HEK293 (cell line): ENCODE measurements at regions not wholly inside any gene's neighbourhood (a gene's known extent, or its start where the extent isn't known, plus 50 kb on each side); places are given as distances from the start of the nearest gene placed in this dataset.

Experiments
- CTCF ChIA-PET: fragments of 350-600 bp; formaldehyde crosslinking; extraction: SDS; loops from one replicate; lab custom pipeline; 2021; ENCODE audit warnings: antibody characterized with exemption; lab: Yijun Ruan, JAX
- POLR2A ChIA-PET: fragments of 300-600 bp; formaldehyde crosslinking; extraction: SDS; loops from one replicate; lab custom pipeline; 2020; ENCODE audit warnings: antibody characterized with exemption, inconsistent platforms; lab: Yijun Ruan, JAX
- H3K27ac ChIP-seq: fragments of 200-500 bp; sonication (Bioruptor generic); 2 replicates; pipeline ENCODE4 v1.5.1; 2014; ENCODE audit warnings: low read depth, low read length, control low read depth, inconsistent platforms; ENCODE audit errors: extremely low read depth
- H3K36me3 ChIP-seq, 2 experiments: fragments of 200-500 bp in 1 of 2; sonication (Bioruptor generic) in 1 of 2; 1 replicate in 1 of 2; 2 replicates in 1 of 2; pipeline ENCODE4 v1.5.1; 2014 to 2017; ENCODE audit warnings: inconsistent platforms in 2 of 2, low read length in 2 of 2; ENCODE audit not compliant: control insufficient read depth in 2 of 2, insufficient read depth in 1 of 2
- H3K4me1 ChIP-seq: fragments of 200-500 bp; sonication (Bioruptor generic); 2 replicates; pipeline ENCODE4 v1.5.1; 2014; ENCODE audit warnings: mild to moderate bottlenecking, low read length, inconsistent platforms; ENCODE audit not compliant: control insufficient read depth, insufficient read depth
- H3K4me3 ChIP-seq: 2 replicates; pipeline ENCODE4 v1.5.1; 2011; ENCODE audit warnings: low read depth, mild to moderate bottlenecking, control low read depth, low read length, moderate library complexity
- H3K9me3 ChIP-seq: fragments of 200-500 bp; sonication (Bioruptor generic); 2 replicates; pipeline ENCODE4 v1.5.1; 2014; ENCODE audit warnings: low read depth, low read length, inconsistent platforms; ENCODE audit not compliant: control insufficient read depth, insufficient read depth
- EGR2 ChIP-seq: fragments of 450-650 bp; formaldehyde crosslinking; IDR thresholded peaks from 2 replicates; pipeline ENCODE4 v1.5.1; 2016; ENCODE audit warnings: low read depth, missing biosample characterization, missing genetic modification characterization
- IKZF3 ChIP-seq: fragments of 450-650 bp; IDR thresholded peaks from 2 replicates; pipeline ENCODE4 v1.5.0; 2018; ENCODE audit warnings: missing biosample characterization, mild to moderate bottlenecking, missing genetic modification characterization, moderate library complexity
- KLF10 ChIP-seq: fragments of 450-650 bp; IDR thresholded peaks from 2 replicates; pipeline ENCODE4 v1.5.1; 2018; ENCODE audit warnings: missing biosample characterization, mild to moderate bottlenecking, missing genetic modification characterization
- KLF8 ChIP-seq: fragments of 450-650 bp; formaldehyde crosslinking; IDR thresholded peaks from 2 replicates; pipeline ENCODE4 v1.5.1; 2016; ENCODE audit warnings: missing biosample characterization, missing genetic modification characterization
- PRDM6 ChIP-seq: fragments of 450-650 bp; formaldehyde crosslinking; IDR thresholded peaks from 2 replicates; pipeline ENCODE4 v1.5.1; 2017; ENCODE audit warnings: missing biosample characterization, missing genetic modification characterization
- RBAK ChIP-seq: fragments of 450-650 bp; formaldehyde crosslinking; IDR thresholded peaks from 2 replicates; pipeline ENCODE4 v1.5.1; 2016; ENCODE audit warnings: missing biosample characterization, missing genetic modification characterization
- SP2 ChIP-seq: fragments of 450-650 bp; formaldehyde crosslinking; IDR thresholded peaks from 2 replicates; pipeline ENCODE4 v1.5.1; 2016; ENCODE audit warnings: missing biosample characterization, missing genetic modification characterization
- ZBTB17 ChIP-seq: fragments of 450-650 bp; formaldehyde crosslinking; IDR thresholded peaks from 2 replicates; pipeline ENCODE4 v1.5.1; 2016; ENCODE audit warnings: missing biosample characterization, missing genetic modification characterization
- ZFP41 ChIP-seq: fragments of 450-650 bp; formaldehyde crosslinking; IDR thresholded peaks from 2 replicates; pipeline ENCODE4 v1.5.1; 2016; ENCODE audit warnings: missing biosample characterization, missing genetic modification characterization, borderline replicate concordance
- ZNF24 ChIP-seq: fragments of 450-650 bp; formaldehyde crosslinking; IDR thresholded peaks from 2 replicates; pipeline ENCODE4 v1.5.1; 2016; ENCODE audit warnings: missing biosample characterization, missing genetic modification characterization
- ZNF266 ChIP-seq: fragments of 450-650 bp; formaldehyde crosslinking; IDR thresholded peaks from 2 replicates; pipeline ENCODE4 v1.5.1; 2016; ENCODE audit warnings: missing biosample characterization, missing genetic modification characterization, low read depth
- ZNF350 ChIP-seq: fragments of 450-650 bp; formaldehyde crosslinking; IDR thresholded peaks from 2 replicates; pipeline ENCODE4 v1.5.0; 2017; ENCODE audit warnings: missing biosample characterization, mild to moderate bottlenecking, missing genetic modification characterization
- ZNF391 ChIP-seq: fragments of 450-650 bp; formaldehyde crosslinking; IDR thresholded peaks from 2 replicates; pipeline ENCODE4 v1.5.1; 2016; ENCODE audit warnings: low read depth, missing biosample characterization, missing genetic modification characterization, borderline replicate concordance
- ZNF501 ChIP-seq: fragments of 450-650 bp; formaldehyde crosslinking; IDR thresholded peaks from 2 replicates; pipeline ENCODE4 v1.5.1; 2016; ENCODE audit warnings: missing biosample characterization, missing genetic modification characterization
- ZNF510 ChIP-seq: fragments of 450-650 bp; formaldehyde crosslinking; IDR thresholded peaks from 2 replicates; pipeline ENCODE4 v1.5.1; 2018; ENCODE audit warnings: mild to moderate bottlenecking, missing genetic modification characterization, missing biosample characterization; ENCODE audit not compliant: insufficient replicate concordance
- ZNF621 ChIP-seq: fragments of 450-650 bp; formaldehyde crosslinking; IDR thresholded peaks from 2 replicates; pipeline ENCODE4 v1.5.1; 2017; ENCODE audit warnings: missing biosample characterization, missing genetic modification characterization
- ZNF791 ChIP-seq: fragments of 450-650 bp; formaldehyde crosslinking; IDR thresholded peaks from 2 replicates; pipeline ENCODE4 v1.5.1; 2016; ENCODE audit warnings: missing biosample characterization, missing genetic modification characterization
- ZNF792 ChIP-seq: fragments of 450-650 bp; formaldehyde crosslinking; IDR thresholded peaks from 2 replicates; pipeline ENCODE4 v1.5.1; 2016; ENCODE audit warnings: missing biosample characterization, missing genetic modification characterization
- TF ChIP-seq, protein P1 (sequence below): fragments of 450-650 bp; formaldehyde crosslinking; IDR thresholded peaks from 2 replicates; pipeline ENCODE4 v1.5.0; 2017; ENCODE audit warnings: missing biosample characterization, missing genetic modification characterization, borderline replicate concordance
- TF ChIP-seq, protein P2 (sequence below): fragments of 450-650 bp; formaldehyde crosslinking; IDR thresholded peaks from 2 replicates; pipeline ENCODE4 v1.5.1; 2016; ENCODE audit warnings: missing biosample characterization, missing genetic modification characterization
- TF ChIP-seq, protein P3 (sequence below): fragments of 450-650 bp; formaldehyde crosslinking; IDR thresholded peaks from 2 replicates; pipeline ENCODE4; 2016; ENCODE audit warnings: missing biosample characterization, missing genetic modification characterization
- TF ChIP-seq, protein P4 (sequence below): fragments of 450-650 bp; formaldehyde crosslinking; IDR thresholded peaks from 2 replicates; pipeline ENCODE4 v1.5.1; 2016; ENCODE audit warnings: missing biosample characterization, missing genetic modification characterization
- TF ChIP-seq, protein P5 (sequence below): fragments of 450-650 bp; IDR thresholded peaks from 2 replicates; pipeline ENCODE4 v1.5.1; 2018; ENCODE audit warnings: missing biosample characterization, missing genetic modification characterization

- no peaks in the 10 kb centered on the region for H3K9me3 ChIP-seq
- no peak overlapping the region for H3K4me3 ChIP-seq
- no peak overlapping the region for H3K27ac ChIP-seq
- TF ChIP-seq ZBTB17 (tag by site-specific recombination): no peak
- TF ChIP-seq, protein P1, sequence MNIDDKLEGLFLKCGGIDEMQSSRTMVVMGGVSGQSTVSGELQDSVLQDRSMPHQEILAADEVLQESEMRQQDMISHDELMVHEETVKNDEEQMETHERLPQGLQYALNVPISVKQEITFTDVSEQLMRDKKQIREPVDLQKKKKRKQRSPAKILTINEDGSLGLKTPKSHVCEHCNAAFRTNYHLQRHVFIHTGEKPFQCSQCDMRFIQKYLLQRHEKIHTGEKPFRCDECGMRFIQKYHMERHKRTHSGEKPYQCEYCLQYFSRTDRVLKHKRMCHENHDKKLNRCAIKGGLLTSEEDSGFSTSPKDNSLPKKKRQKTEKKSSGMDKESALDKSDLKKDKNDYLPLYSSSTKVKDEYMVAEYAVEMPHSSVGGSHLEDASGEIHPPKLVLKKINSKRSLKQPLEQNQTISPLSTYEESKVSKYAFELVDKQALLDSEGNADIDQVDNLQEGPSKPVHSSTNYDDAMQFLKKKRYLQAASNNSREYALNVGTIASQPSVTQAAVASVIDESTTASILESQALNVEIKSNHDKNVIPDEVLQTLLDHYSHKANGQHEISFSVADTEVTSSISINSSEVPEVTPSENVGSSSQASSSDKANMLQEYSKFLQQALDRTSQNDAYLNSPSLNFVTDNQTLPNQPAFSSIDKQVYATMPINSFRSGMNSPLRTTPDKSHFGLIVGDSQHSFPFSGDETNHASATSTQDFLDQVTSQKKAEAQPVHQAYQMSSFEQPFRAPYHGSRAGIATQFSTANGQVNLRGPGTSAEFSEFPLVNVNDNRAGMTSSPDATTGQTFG (tag by site-specific recombination): no peak
- TF ChIP-seq, protein P2, sequence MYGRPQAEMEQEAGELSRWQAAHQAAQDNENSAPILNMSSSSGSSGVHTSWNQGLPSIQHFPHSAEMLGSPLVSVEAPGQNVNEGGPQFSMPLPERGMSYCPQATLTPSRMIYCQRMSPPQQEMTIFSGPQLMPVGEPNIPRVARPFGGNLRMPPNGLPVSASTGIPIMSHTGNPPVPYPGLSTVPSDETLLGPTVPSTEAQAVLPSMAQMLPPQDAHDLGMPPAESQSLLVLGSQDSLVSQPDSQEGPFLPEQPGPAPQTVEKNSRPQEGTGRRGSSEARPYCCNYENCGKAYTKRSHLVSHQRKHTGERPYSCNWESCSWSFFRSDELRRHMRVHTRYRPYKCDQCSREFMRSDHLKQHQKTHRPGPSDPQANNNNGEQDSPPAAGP (tag by site-specific recombination): no peak
- TF ChIP-seq, protein P3, sequence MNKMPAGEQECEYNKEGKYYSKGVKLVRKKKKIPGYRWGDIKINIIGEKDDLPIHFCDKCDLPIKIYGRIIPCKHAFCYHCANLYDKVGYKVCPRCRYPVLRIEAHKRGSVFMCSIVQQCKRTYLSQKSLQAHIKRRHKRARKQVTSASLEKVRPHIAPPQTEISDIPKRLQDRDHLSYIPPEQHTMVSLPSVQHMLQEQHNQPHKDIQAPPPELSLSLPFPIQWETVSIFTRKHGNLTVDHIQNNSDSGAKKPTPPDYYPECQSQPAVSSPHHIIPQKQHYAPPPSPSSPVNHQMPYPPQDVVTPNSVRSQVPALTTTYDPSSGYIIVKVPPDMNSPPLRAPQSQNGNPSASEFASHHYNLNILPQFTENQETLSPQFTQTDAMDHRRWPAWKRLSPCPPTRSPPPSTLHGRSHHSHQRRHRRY (tag by site-specific recombination): no peak
- TF ChIP-seq ZNF621 (tag by site-specific recombination): no peak
- TF ChIP-seq EGR2 (tag by site-specific recombination): no peak
- TF ChIP-seq ZNF391 (tag by site-specific recombination): no peak
- no peak for TF ChIP-seq ZNF501 (tag by site-specific recombination)
- TF ChIP-seq, protein P4, sequence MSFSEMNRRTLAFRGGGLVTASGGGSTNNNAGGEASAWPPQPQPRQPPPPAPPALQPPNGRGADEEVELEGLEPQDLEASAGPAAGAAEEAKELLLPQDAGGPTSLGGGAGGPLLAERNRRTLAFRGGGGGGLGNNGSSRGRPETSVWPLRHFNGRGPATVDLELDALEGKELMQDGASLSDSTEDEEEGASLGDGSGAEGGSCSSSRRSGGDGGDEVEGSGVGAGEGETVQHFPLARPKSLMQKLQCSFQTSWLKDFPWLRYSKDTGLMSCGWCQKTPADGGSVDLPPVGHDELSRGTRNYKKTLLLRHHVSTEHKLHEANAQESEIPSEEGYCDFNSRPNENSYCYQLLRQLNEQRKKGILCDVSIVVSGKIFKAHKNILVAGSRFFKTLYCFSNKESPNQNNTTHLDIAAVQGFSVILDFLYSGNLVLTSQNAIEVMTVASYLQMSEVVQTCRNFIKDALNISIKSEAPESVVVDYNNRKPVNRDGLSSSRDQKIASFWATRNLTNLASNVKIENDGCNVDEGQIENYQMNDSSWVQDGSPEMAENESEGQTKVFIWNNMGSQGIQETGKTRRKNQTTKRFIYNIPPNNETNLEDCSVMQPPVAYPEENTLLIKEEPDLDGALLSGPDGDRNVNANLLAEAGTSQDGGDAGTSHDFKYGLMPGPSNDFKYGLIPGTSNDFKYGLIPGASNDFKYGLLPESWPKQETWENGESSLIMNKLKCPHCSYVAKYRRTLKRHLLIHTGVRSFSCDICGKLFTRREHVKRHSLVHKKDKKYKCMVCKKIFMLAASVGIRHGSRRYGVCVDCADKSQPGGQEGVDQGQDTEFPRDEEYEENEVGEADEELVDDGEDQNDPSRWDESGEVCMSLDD: no peak
- no peak for TF ChIP-seq ZNF24
- TF ChIP-seq PRDM6 (tag by site-specific recombination): no peak
- TF ChIP-seq ZNF792 (tag by site-specific recombination): no peak
- no peak for TF ChIP-seq ZNF791
- H3K36me3 ChIP-seq: no peaks in the 10 kb centered on the region
- POLR2A ChIA-PET: interaction anchor here (0.7 kb wide), 1 partner anchor 294 kb away, joined by 5 read pairs; no protein-coding TSS in a partner anchor
- CTCF ChIA-PET: interaction anchor here (0.6 to 0.7 kb wide), 2 partner anchors 68 to 757 kb away, joined by 3 read pairs; no protein-coding TSS in a partner anchor
- H3K4me1 ChIP-seq: no peaks in the 10 kb centered on the region
Observed at GRCh38 chr15:95596496-95596895, 734.0 kb upstream of the NR2F2 start.

- Histone ChIP-seq H3K4me3 (no peak overlapping the region), H3K9me3 (no peaks in the 10 kb centered on the region)
- CTCF ChIA-PET: no interaction called here
- TF ChIP-seq KLF8 (tag by site-specific recombination): no peak
- no peak for TF ChIP-seq SP2 (tag by site-specific recombination)
- TF ChIP-seq, protein P5, sequence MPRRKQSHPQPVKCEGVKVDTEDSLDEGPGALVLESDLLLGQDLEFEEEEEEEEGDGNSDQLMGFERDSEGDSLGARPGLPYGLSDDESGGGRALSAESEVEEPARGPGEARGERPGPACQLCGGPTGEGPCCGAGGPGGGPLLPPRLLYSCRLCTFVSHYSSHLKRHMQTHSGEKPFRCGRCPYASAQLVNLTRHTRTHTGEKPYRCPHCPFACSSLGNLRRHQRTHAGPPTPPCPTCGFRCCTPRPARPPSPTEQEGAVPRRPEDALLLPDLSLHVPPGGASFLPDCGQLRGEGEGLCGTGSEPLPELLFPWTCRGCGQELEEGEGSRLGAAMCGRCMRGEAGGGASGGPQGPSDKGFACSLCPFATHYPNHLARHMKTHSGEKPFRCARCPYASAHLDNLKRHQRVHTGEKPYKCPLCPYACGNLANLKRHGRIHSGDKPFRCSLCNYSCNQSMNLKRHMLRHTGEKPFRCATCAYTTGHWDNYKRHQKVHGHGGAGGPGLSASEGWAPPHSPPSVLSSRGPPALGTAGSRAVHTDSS: no peak
- no peak for TF ChIP-seq RBAK (tag by site-specific recombination)
- no peak for TF ChIP-seq ZFP41 (tag by site-specific recombination)
- no peak for TF ChIP-seq ZNF350 (tag by site-specific recombination)
- TF ChIP-seq IKZF3: no peak
- no peak for TF ChIP-seq KLF10 (tag by site-specific recombination)
- no peak for TF ChIP-seq ZNF510 (tag by site-specific recombination)
- no peak for TF ChIP-seq ZNF266 (tag by site-specific recombination)
- TF ChIP-seq, all 188 proteins: peak for 0
- Histone ChIP-seq H3K36me3 (no peaks in the 10 kb centered on the region), H3K4me1 (no peaks in the 10 kb centered on the region), H3K27ac (no peak overlapping the region)
- POLR2A ChIA-PET: no interaction called here
Observed at GRCh38 chr15:95598251-95598855, 732.1 kb upstream of the NR2F2 start.
